Pancreas (tissue), 10 donors: ENCODE measurements at regions not wholly inside any gene's neighbourhood (a gene's known extent, or its start where the extent isn't known, plus 50 kb on each side); places are given as distances from the start of the nearest gene placed in this dataset.
"Not testable (repeated sequence)": the region's sequence is repeated elsewhere in the genome, so short reads cannot be mapped to it uniquely, and the experiment has no call there.

Experiments
- ATAC-seq, 4 donors: fragments of 200-7000 bp; cut with Tn5 transposase; one replicate each; pipeline versions ENCODE4 v1.8.0 to v1.9.1; 2020; ENCODE audit warnings: mild to moderate bottlenecking in 4 of 4, moderate library complexity in 4 of 4
- DNase-seq, 6 donors: peaks; one replicate each; pipeline ENCODE4 v3.0.0-alpha.2; 2020
- FAIRE-seq: peaks from 2 replicates; lab custom pipeline; 2012; peaks lifted over from hg19 to GRCh38; lab: Jason Lieb, UNC
- H3K27ac ChIP-seq, 4 donors: fragments of 200-600 bp; sonication (generic); 1 replicate in 3 of 4; 2 replicates in 1 of 4; pipeline versions ENCODE4 v1.5.0 to v1.8.0; 2020
- H3K27me3 ChIP-seq, 4 donors: fragments of 200-600 bp; one replicate each; pipeline ENCODE4 v1.8.0; 2021
- H3K36me3 ChIP-seq, 3 donors: fragments of 200-600 bp; sonication (generic) in 1 of 3; one replicate each; pipeline versions ENCODE4 v1.5.0 to v1.8.0; 2020 to 2021
- H3K4me1 ChIP-seq, 3 donors: fragments of 200-600 bp; one replicate each; pipeline ENCODE4 v1.8.0; 2021
- H3K4me3 ChIP-seq, 4 donors: fragments of 200-600 bp; sonication (generic) in 2 of 4; one replicate each; pipeline versions ENCODE4 v1.5.0 to v1.8.0; 2020 to 2021
- H3K9me3 ChIP-seq, 4 donors: fragments of 200-600 bp; one replicate each; pipeline ENCODE4 v1.8.0; 2021
- CTCF ChIP-seq, 4 donors: fragments of 200-600 bp; sonication (generic) in 3 of 4; IDR thresholded peaks; one replicate each; pipeline versions ENCODE4 v1.5.0 to v1.8.0; 2021; ENCODE audit warnings: antibody characterized with exemption in 4 of 4
- WGBS, 2 donors: extraction: QIAGEN DNeasy Blood & Tissue Kit; methylation state at CpG; one replicate each; pipeline ENCODE4 v1.1.7; 2013; 5-methylcytosine and 5-hydroxymethylcytosine counted together
- intact Hi-C, 3 donors: fragments of 100-400 bp; cut with DNase I; formaldehyde crosslinking; loops; one replicate each; pipeline versions ENCODE4 v1.11.1 to v1.14.2; 2022
- donor health status: healthy with polysubstance abuse.
- donor health status: DM: no; HTN: no; CAD: no; lungs with moderate emphysema.
- donor health status: DM: no; HTN: no; CAD: no.
- donor health status: control.
- donor health status: control.
- donor health status: Bipolar disorder and iron deficiency.
- donor health status: DM: yes; HTN: yes; CAD: no.
- donor health status: DM: no; HTN: no; CAD: no.
- donor health status: DM: no; HTN: no; CAD: no.
- donor health status: DM: yes; HTN: yes; CAD: no.

- TF ChIP-seq CTCF (IDR thresholded peaks at IDR 0.05): no peak
- Histone ChIP-seq H3K4me1 (no peaks in the 10 kb centered on the region), H3K4me3 (no peak overlapping the region), H3K27me3 (peaks cover 0 to 83% (median 22%) of the 10 kb centered on the region in 4 donors), H3K9me3 (no peaks in the 10 kb centered on the region), H3K27ac (no peak overlapping the region), H3K36me3 (no peaks in the 10 kb centered on the region)
- FAIRE-seq: no peak
- DNase-seq: no peak
- intact Hi-C loops: no loop called here
- 4 to 5% methylated on average over 34 of the region's 34 CpGs for WGBS, 2 donors
- ATAC-seq: no peak
Observed at GRCh38 chr6:28824793-28825731, 98.7 kb downstream of the TRIM27 start.

- Histone ChIP-seq H3K4me3 (no peak overlapping the region), H3K9me3 (no peaks in the 10 kb centered on the region), H3K27ac (no peak overlapping the region), H3K36me3 (no peaks in the 10 kb centered on the region), H3K27me3 (peaks cover 0 to 77% (median 22%) of the 10 kb centered on the region in 4 donors), H3K4me1 (no peaks in the 10 kb centered on the region)
- intact Hi-C loops: no loop called here
- no peak for DNase-seq
- 7 to 9% methylated on average over 16 of the region's 16 CpGs for WGBS, 2 donors
- no peak for ATAC-seq
- no peak for FAIRE-seq
- TF ChIP-seq CTCF (IDR thresholded peaks at IDR 0.05): no peak
Observed at GRCh38 chr6:28825732-28826293, 98.0 kb downstream of the TRIM27 start.

- WGBS, 2 donors: 67 to 76% methylated on average over 6 of the region's 6 CpGs
- not testable (repeated sequence) for FAIRE-seq, H3K4me3 ChIP-seq, H3K36me3 ChIP-seq, H3K4me1 ChIP-seq, DNase-seq, H3K9me3 ChIP-seq, ATAC-seq, H3K27ac ChIP-seq
- intact Hi-C loops: loop anchor here in 1 of 3 donors (10.0 kb wide), 1 partner anchor 183 kb away; no protein-coding TSS in a partner anchor
- peaks cover 0 to 53% (median 8%) of the 10 kb centered on the region in 4 donors for H3K27me3 ChIP-seq
Observed at GRCh38 chr6:28831683-28832082, 92.1 kb downstream of the TRIM27 start.

- not testable (repeated sequence) for H3K4me3 ChIP-seq, FAIRE-seq, ATAC-seq, H3K4me1 ChIP-seq, H3K9me3 ChIP-seq, H3K27ac ChIP-seq, H3K36me3 ChIP-seq, DNase-seq
- peaks cover 0 to 24% (median 3%) of the 10 kb centered on the region in 4 donors for H3K27me3 ChIP-seq
- intact Hi-C loops: loop anchor here in 2 of 3 donors (5.0 to 10.0 kb wide), 2 partner anchors 176 to 178 kb away; no protein-coding TSS in a partner anchor
- 31% methylated on average over 21 of the region's 21 CpGs for WGBS, 2 donors
Observed at GRCh38 chr6:28836703-28837102, 87.1 kb downstream of the TRIM27 start.

- FAIRE-seq: no peak
- H3K4me3 ChIP-seq: peak overlapping the region; percentile 27 to 58 (median 48)
- H3K27ac ChIP-seq: peak overlapping the region in 1 of 4 donors; percentile 68
- H3K27me3 ChIP-seq: peaks cover 0 to 20% (median 3%) of the 10 kb centered on the region in 4 donors
- intact Hi-C loops: loop anchor here in 2 of 3 donors (5.0 to 10.0 kb wide), 2 partner anchors 174 to 177 kb away; no protein-coding TSS in a partner anchor
- no peaks in the 10 kb centered on the region for H3K36me3 ChIP-seq
- no peaks in the 10 kb centered on the region for H3K9me3 ChIP-seq
- peaks cover 0 to 7% (median 0%) of the 10 kb centered on the region in 3 donors for H3K4me1 ChIP-seq
- 1 to 2% methylated on average over 11 of the region's 11 CpGs for WGBS, 2 donors
- ATAC-seq: peak; percentile 82 to 92 (median 87)
- DNase-seq: peak in 5 of 6 donors; percentile 30 to 77 (median 60)
- no peak for TF ChIP-seq CTCF (IDR thresholded peaks at IDR 0.05)
Observed at GRCh38 chr6:28838289-28838633, 85.5 kb downstream of the TRIM27 start.
